Left lobe of liver (tissue), 2 donors: ENCODE measurements at regions not wholly inside any gene's neighbourhood (a gene's known extent, or its start where the extent isn't known, plus 50 kb on each side); places are given as distances from the start of the nearest gene placed in this dataset.

Experiments
- ATAC-seq: fragments of 200-7000 bp; cut with Tn5 transposase; one replicate; pipeline ENCODE4 v1.9.1; 2020; ENCODE audit warnings: mild to moderate bottlenecking, moderate library complexity
- DNase-seq: peaks from one replicate; pipeline ENCODE4 v3.0.0-alpha.2; 2020; ENCODE audit warnings: low spot score
- donor health status: DM: no; HTN: no; CAD: no; lungs with moderate emphysema.
- donor health status: DM: no; HTN: yes; CAD: no.

GRCh38 chr12:92034858-92035401, 110.7 kb downstream of the BTG1 start:
- DNase-seq (peak; percentile 62), ATAC-seq (peak; percentile 92)

GRCh38 chr12:92034083-92034482, 111.6 kb downstream of the BTG1 start:
- ATAC-seq (no peak), DNase-seq (no peak)

GRCh38 chr12:92032965-92033364, 112.7 kb downstream of the BTG1 start:
- no peak for ATAC-seq

GRCh38 chr12:92032101-92032500, 113.5 kb downstream of the BTG1 start:
- ATAC-seq (no peak), DNase-seq (no peak)

More at GRCh38 chr12:92032965-92033364, 112.7 kb downstream of the BTG1 start:
- no peak for DNase-seq

GRCh38 chr12:92030618-92031017, 115.0 kb downstream of the BTG1 start:
- ATAC-seq, result peak; percentile 58
- DNase-seq, result no peak

- no peak for DNase-seq
- ATAC-seq, result no peak
These were observed 115.6 kb downstream of the BTG1 start for GRCh38 chr12:92029902-92030586.

- ATAC-seq, result no peak
- no peak for DNase-seq
These were observed 116.5 kb downstream of the BTG1 start for GRCh38 chr12:92029136-92029535.

GRCh38 chr12:92028441-92028709, 117.3 kb downstream of the BTG1 start:
- DNase-seq, result no peak
- no peak for ATAC-seq

GRCh38 chr12:92027701-92028440, 117.8 kb downstream of the BTG1 start:
- no peak for ATAC-seq
- DNase-seq, result no peak

- DNase-seq (no peak), ATAC-seq (no peak)
These were observed 118.4 kb downstream of the BTG1 start for GRCh38 chr12:92027243-92027642.

- no peak for ATAC-seq
- no peak for DNase-seq
These were observed 120.0 kb downstream of the BTG1 start for GRCh38 chr12:92025462-92026207.

GRCh38 chr12:92022093-92022492, 123.6 kb downstream of the BTG1 start:
- ATAC-seq (no peak), DNase-seq (no peak)

GRCh38 chr12:92021666-92022035, 124.0 kb downstream of the BTG1 start:
- DNase-seq (no peak), ATAC-seq (no peak)

- no peak for DNase-seq
- no peak for ATAC-seq
These were observed 124.5 kb downstream of the BTG1 start for GRCh38 chr12:92020983-92021665.

GRCh38 chr12:92019491-92020277, 126.0 kb downstream of the BTG1 start:
- DNase-seq (no peak), ATAC-seq (no peak)

GRCh38 chr12:92012691-92013090, 133.0 kb downstream of the BTG1 start:
- ATAC-seq (no peak), DNase-seq (no peak)

GRCh38 chr12:92010853-92011701, 134.6 kb downstream of the BTG1 start:
- ATAC-seq (no peak), DNase-seq (no peak)

- ATAC-seq (peak; percentile 94), DNase-seq (no peak)
These were observed 135.3 kb downstream of the BTG1 start for GRCh38 chr12:92010368-92010767.

- ATAC-seq (no peak), DNase-seq (no peak)
These were observed 137.3 kb downstream of the BTG1 start for GRCh38 chr12:92008345-92008744.

- DNase-seq, result no peak
- no peak for ATAC-seq
These were observed 137.9 kb downstream of the BTG1 start for GRCh38 chr12:92007787-92008186.
